Right ventricle myocardium superior (tissue), 1 donor: ENCODE measurements at regions not wholly inside any gene's neighbourhood (a gene's known extent, or its start where the extent isn't known, plus 50 kb on each side); places are given as distances from the start of the nearest gene placed in this dataset.
"Not testable (repeated sequence)": the region's sequence is repeated elsewhere in the genome, so short reads cannot be mapped to it uniquely, and the experiment has no call there.

ENCODE experiments used
- ATAC-seq: fragments of 200-7000 bp; cut with Tn5 transposase; one replicate; pipeline ENCODE4 v1.9.1; 2020; ENCODE audit warnings: mild to moderate bottlenecking; ENCODE audit not compliant: poor library complexity
- DNase-seq: peaks from one replicate; pipeline ENCODE4 v3.0.0-alpha.2; 2020
- intact Hi-C: fragments of 100-400 bp; cut with DNase I; formaldehyde crosslinking; loops from one replicate; pipeline ENCODE4 v1.11.2; 2022
- donor health status: DM: no; HTN: yes; CAD: no; lungs with severe emphysema.

- intact Hi-C loops: no loop called here
- DNase-seq (no peak), ATAC-seq (peak; percentile 45)
These were observed 442.6 kb downstream of the PRDM2 start for GRCh38 chr1:14142397-14143100.

GRCh38 chr1:14143777-14144176 lies 443.8 kb downstream of the PRDM2 start:
- no peak for DNase-seq
- no peak for ATAC-seq
- intact Hi-C loops: no loop called here

- DNase-seq (no peak), ATAC-seq (no peak)
- intact Hi-C loops: no loop called here
These were observed 448.5 kb downstream of the PRDM2 start for GRCh38 chr1:14148526-14148925.

GRCh38 chr1:14149431-14149830 lies 449.1 kb upstream of the KAZN start:
- intact Hi-C loops: no loop called here
- DNase-seq (no peak), ATAC-seq (no peak)

- no peak for ATAC-seq
- DNase-seq: no peak
- intact Hi-C loops: no loop called here
These were observed 441.9 kb upstream of the KAZN start for GRCh38 chr1:14156543-14156942.

GRCh38 chr1:14160781-14161180 lies 437.7 kb upstream of the KAZN start:
- intact Hi-C loops: no loop called here
- no peak for DNase-seq
- ATAC-seq: no peak

GRCh38 chr1:14163246-14163645 lies 435.2 kb upstream of the KAZN start:
- intact Hi-C loops: no loop called here
- ATAC-seq (no peak), DNase-seq (no peak)

GRCh38 chr1:14165371-14165801 lies 433.1 kb upstream of the KAZN start:
- intact Hi-C loops: no loop called here
- DNase-seq: no peak
- ATAC-seq: peak; percentile 81

- ATAC-seq (no peak), DNase-seq (no peak)
- intact Hi-C loops: no loop called here
These were observed 430.6 kb upstream of the KAZN start for GRCh38 chr1:14167884-14168283.

- ATAC-seq: no peak
- intact Hi-C loops: no loop called here
- no peak for DNase-seq
These were observed 430.0 kb upstream of the KAZN start for GRCh38 chr1:14168326-14169063.

GRCh38 chr1:14173598-14173997 lies 424.9 kb upstream of the KAZN start:
- no peak for DNase-seq
- no peak for ATAC-seq
- intact Hi-C loops: no loop called here

GRCh38 chr1:14177866-14178265 lies 420.6 kb upstream of the KAZN start:
- ATAC-seq, DNase-seq, intact Hi-C loops: not testable (repeated sequence)

- DNase-seq (no peak), ATAC-seq (no peak)
- intact Hi-C loops: no loop called here
These were observed 417.7 kb upstream of the KAZN start for GRCh38 chr1:14180738-14181137.

GRCh38 chr1:14181191-14181795 lies 417.2 kb upstream of the KAZN start:
- ATAC-seq (no peak), DNase-seq (no peak)
- intact Hi-C loops: no loop called here

- DNase-seq (no peak), ATAC-seq (no peak)
- intact Hi-C loops: no loop called here
These were observed 415.6 kb upstream of the KAZN start for GRCh38 chr1:14182856-14183255.

GRCh38 chr1:14183329-14183728 lies 415.2 kb upstream of the KAZN start:
- DNase-seq: no peak
- intact Hi-C loops: no loop called here
- ATAC-seq: no peak

GRCh38 chr1:14184454-14184853 lies 414.0 kb upstream of the KAZN start:
- DNase-seq (no peak), ATAC-seq (peak; percentile 58)
- intact Hi-C loops: no loop called here

- intact Hi-C loops: no loop called here
- no peak for ATAC-seq
- no peak for DNase-seq
These were observed 409.1 kb upstream of the KAZN start for GRCh38 chr1:14189381-14189780.

GRCh38 chr1:14190508-14190907 lies 408.0 kb upstream of the KAZN start:
- no peak for DNase-seq
- intact Hi-C loops: no loop called here
- no peak for ATAC-seq

- DNase-seq (no peak), ATAC-seq (no peak)
- intact Hi-C loops: no loop called here
These were observed 404.0 kb upstream of the KAZN start for GRCh38 chr1:14194511-14194910.
